ENCODE measurements at regions not wholly inside any gene's neighbourhood (a gene's known extent, or its start where the extent isn't known, plus 50 kb on each side); places are given as distances from the start of the nearest gene placed in this dataset.

- no peak for DNase-seq (ENCODE audit: low spot score)
These were observed 145.4 kb downstream of the RPAP3 start for GRCh38 chr12:47560415-47560814.

- DNase-seq (ENCODE audit: low spot score), result no peak
These were observed 147.0 kb downstream of the RPAP3 start for GRCh38 chr12:47558625-47559345.

DNA sequence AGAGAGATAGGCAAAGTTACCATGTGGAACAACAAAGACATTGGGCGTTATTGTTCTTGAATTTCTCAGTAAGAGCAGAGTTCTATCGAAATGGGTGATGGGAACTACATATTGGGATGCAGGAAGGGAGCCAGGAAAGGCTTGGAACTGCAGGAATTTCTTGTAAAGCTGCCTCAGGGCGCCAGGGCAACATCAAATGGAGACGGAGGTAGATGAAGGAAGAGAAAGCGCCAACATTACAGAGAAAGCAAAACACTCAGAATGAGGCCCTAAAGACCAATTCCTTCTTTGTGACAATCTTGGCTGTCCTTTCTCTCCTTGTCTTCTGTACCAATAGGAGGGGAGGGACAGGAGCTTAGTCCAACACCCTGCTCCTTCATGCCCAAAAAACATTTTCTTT, 148.4 kb downstream of the RPAP3 start:
- no peak for DNase-seq (ENCODE audit: low spot score)

- DNase-seq (ENCODE audit: low spot score), result no peak
These were observed 149.4 kb downstream of the RPAP3 start for GRCh38 chr12:47556261-47557030.

- no peak for DNase-seq (ENCODE audit: low spot score)
These were observed 151.7 kb downstream of the RPAP3 start for GRCh38 chr12:47554046-47554653.

DNA sequence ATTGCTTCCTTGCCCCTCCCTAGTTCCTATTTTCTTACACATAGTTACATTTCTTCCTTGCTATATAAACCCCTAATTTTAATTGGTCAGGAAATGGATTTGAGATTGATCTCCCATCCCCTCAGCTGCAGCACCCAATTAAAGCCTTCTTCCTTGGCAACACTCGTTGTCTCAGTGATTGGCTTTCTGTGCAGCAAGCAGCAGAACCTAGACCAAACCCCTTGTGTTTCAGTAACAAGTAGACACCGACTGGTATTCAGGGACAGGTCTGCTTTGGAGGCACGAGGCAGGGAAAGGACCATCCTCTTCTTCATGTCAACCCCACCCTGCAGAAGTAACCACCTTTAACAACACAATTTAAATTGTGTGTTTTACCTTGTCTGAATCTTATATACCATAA, 152.6 kb downstream of the RPAP3 start:
- no peak for DNase-seq (ENCODE audit: low spot score)

GRCh38 chr12:47551426-47551851, 154.4 kb downstream of the RPAP3 start:
- DNase-seq (ENCODE audit: low spot score), result no peak

DNA sequence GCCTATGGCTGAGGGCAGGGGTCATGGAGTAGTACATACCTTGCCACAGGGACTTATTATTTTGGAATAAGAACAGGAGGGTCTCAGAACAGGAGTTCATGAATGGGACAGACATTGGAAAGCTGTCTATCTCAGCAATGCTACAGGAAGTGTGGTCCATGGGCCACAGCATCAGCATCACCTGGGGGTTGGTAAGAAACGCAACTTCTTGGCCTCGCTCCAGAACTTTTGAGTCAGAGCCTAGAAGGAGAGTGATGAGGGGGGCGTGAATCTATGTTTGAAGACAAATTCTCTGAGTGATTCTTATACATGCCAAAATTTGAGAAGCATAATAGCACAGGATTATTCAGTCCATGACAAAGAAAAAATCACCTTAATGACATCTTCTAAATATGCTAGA, 156.6 kb downstream of the RPAP3 start:
- DNase-seq (ENCODE audit: low spot score), result no peak

GRCh38 chr12:47548401-47548800, 157.4 kb downstream of the RPAP3 start:
- no peak for DNase-seq (ENCODE audit: low spot score)

DNA sequence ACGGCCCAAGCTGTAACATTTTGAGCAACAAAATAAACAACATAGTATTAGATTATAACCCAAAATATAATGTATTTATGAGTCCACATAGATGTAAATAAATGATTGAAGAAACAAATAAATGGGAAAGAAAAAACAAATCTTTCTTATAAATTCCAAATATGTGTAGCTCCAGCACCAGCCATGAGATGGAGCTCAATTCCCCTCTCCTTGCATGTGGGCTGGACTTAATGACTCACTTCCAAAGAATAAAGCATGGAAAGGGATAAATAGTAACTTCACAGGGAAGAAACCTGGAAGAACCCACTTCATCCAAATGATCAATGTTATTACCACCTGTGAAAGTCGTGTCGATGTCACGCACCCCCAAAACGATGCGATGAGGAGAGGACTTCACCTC, 158.8 kb downstream of the RPAP3 start:
- DNase-seq (ENCODE audit: low spot score), result no peak

DNA sequence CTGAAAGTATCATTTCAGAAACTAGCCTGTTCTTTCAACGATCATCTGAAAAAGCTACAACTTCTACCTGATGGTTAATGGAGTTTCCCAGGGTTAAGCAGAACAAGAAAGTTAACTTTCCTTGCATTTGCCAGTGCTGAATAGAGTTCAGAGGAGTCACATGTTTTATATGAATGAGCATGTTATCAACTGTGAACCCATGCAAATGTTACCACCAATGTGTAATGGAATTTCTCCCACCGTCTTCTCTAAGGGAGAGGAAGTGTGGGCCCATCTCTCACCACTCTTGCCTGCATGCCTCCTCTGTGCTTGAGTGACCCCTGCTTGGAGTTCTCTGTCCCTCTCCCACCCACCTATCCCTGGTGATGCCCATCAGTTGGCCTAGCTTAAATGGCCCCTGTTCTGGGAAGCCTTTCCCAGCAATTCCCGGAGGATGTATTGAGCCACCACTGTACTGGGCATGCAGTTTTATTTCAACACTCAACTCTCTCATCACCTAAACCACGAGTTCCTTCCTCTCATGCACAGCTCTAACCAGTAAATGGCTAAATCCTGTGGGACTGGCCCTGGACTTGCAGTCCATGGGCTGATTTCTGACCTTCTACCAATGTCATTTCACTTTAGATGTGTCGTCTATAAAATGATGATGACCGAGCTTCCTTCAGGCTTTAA, 159.8 kb downstream of the RPAP3 start:
- DNase-seq (ENCODE audit: low spot score), result no peak

- no peak for DNase-seq (ENCODE audit: low spot score)
These were observed 171.1 kb downstream of the RPAP3 start for GRCh38 chr12:47534695-47535094.

DNA sequence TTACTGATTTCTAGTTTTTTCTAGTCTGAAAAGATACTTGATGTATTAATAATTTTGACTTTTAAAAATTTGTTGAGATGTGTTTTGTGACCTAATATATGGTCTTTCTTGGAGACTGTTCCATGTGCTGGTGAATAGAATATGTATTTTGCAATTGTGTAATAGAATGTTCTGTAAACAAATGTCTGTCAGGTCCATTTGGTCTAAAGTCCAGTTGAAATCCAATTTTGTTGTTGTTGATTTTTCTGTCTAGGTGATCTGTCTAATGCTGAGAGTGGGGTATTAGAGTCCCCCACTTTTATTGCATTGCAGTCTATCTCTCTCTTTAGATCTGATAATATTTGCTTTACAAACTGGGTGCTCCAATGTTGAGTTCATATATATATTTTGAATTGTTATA, 175.8 kb downstream of the RPAP3 start:
- no peak for DNase-seq (ENCODE audit: low spot score)

- no peak for DNase-seq (ENCODE audit: low spot score)
These were observed 178.0 kb downstream of the RPAP3 start for GRCh38 chr12:47527816-47528215.

DNA sequence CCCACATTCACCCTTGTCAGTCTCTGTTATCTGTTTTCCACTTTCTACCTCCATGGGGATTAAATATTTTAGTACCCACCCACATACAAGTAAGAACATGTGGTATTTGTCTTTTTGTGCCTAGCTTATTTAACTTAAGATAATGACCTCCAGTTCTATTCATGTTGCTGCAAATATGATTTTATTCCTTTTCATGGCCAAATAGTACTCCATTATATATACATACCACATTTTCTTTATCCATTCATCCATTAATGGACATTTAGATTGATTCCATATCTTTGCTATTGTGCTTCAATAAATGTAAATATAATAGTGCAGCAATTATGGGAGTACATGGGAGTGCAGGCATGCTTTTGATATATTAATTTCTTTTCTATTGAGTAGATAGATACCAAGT, 185.8 kb downstream of the RPAP3 start:
- DNase-seq (ENCODE audit: low spot score), result no peak

DNA sequence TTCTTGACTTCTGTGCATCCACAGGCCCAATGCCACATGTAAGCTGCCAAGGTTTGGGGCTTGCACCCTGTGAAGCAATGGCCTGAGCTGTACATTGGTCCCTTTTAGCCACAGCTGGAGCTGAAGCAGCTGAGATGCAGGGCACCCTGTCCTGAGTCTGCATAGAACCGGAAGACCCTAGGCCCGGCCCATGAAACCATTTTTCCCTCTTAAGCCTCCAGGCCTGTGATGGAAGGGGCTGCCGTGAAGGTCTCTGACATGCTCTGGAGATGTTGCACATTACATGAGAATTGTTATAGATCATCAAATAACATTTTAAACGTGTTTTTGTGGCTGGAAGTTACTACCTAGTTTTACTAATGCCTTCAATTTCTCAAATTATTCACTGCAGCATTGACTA, 188.7 kb downstream of the RPAP3 start:
- no peak for DNase-seq (ENCODE audit: low spot score)

GRCh38 chr12:47509398-47509851, 196.4 kb downstream of the RPAP3 start:
- no peak for DNase-seq (ENCODE audit: low spot score)

- no peak for DNase-seq (ENCODE audit: low spot score)
These were observed 198.6 kb downstream of the RPAP3 start for GRCh38 chr12:47507221-47507620.

GRCh38 chr12:47504775-47505446, 200.9 kb downstream of the RPAP3 start:
- no peak for DNase-seq (ENCODE audit: low spot score)

GRCh38 chr12:47493801-47494200, 212.0 kb downstream of the RPAP3 start:
- DNase-seq (ENCODE audit: low spot score), result no peak

DNA sequence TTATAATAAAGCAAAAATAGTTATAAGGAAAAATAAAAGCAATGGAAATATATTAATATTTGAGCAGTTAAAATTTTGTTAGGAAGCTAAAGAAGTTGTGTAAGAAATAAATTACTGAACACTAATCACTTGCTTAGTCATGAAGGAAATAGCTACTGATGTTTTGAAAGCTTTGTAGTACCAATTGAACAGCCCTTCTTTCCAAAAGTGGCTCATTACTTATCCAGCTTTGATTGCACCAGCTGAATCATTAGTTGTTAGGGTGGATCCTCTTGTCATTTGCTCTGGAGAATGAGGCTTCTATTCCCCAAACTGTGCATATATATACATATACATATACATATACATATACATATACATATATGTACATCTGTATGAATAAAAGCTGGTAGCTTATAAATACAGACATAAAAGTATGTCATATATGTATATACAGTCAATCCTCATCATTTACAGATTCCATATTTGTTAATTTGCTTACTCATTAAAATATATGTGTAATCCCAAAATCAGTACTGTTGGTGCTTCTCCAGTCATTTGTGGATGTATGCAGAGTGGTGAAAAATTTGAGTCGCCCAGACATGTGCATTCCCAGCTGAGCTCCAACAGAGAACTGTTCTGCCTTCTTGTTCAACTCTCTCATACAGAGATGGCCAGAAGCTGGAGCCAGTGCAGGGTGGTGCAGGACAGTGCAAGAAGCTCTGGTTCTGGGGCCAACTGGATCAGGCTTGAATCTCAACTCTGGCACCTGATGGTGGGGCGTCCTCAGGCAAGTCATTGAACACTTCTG, 214.1 kb downstream of the RPAP3 start:
- DNase-seq (ENCODE audit: low spot score), result no peak
